Upper lobe of right lung (tissue), 1 donor: ENCODE measurements at regions not wholly inside any gene's neighbourhood (a gene's known extent, or its start where the extent isn't known, plus 50 kb on each side); places are given as distances from the start of the nearest gene placed in this dataset.

Source experiments
- ATAC-seq: fragments of 200-7000 bp; cut with Tn5 transposase; one replicate; pipeline ENCODE4 v1.9.1; 2020; ENCODE audit warnings: mild to moderate bottlenecking, moderate library complexity
- DNase-seq: peaks from one replicate; pipeline ENCODE4 v3.0.0-alpha.2; 2020
- H3K27ac ChIP-seq: fragments of 200-600 bp; one replicate; pipeline ENCODE4 v1.8.0; 2022
- H3K27me3 ChIP-seq: fragments of 200-600 bp; one replicate; pipeline ENCODE4 v1.8.0; 2022; ENCODE audit warnings: mild to moderate bottlenecking
- H3K36me3 ChIP-seq: fragments of 200-600 bp; one replicate; pipeline ENCODE4 v1.8.0; 2022
- H3K4me1 ChIP-seq: fragments of 200-600 bp; one replicate; pipeline ENCODE4 v1.8.0; 2022
- H3K4me3 ChIP-seq: fragments of 200-600 bp; one replicate; pipeline ENCODE4 v1.8.0; 2022; ENCODE audit warnings: mild to moderate bottlenecking
- H3K9me3 ChIP-seq: fragments of 200-600 bp; one replicate; pipeline ENCODE4 v1.8.0; 2022
- CTCF ChIP-seq: fragments of 200-600 bp; IDR thresholded peaks from one replicate; pipeline ENCODE4 v1.8.0; 2022; ENCODE audit warnings: antibody characterized with exemption
- intact Hi-C: fragments of 100-400 bp; cut with DNase I; formaldehyde crosslinking; loops from one replicate; pipeline ENCODE4 v1.11.0; 2022
- donor health status: DM: no; HTN: yes; CAD: no; lungs with severe emphysema.

- intact Hi-C loops = no loop called here
- Histone ChIP-seq H3K27ac (no peak overlapping the region), H3K4me1 (no peaks in the 10 kb centered on the region), H3K4me3 (no peak overlapping the region), H3K36me3 (no peaks in the 10 kb centered on the region), H3K27me3 (no peaks in the 10 kb centered on the region), H3K9me3 (no peaks in the 10 kb centered on the region)
- DNase-seq (no peak), ATAC-seq (no peak)
- no peak for TF ChIP-seq CTCF
Observed at GRCh38 chr2:116645155-116645554, 1169.3 kb upstream of the DDX18 start.

- Histone ChIP-seq H3K9me3 (no peaks in the 10 kb centered on the region), H3K27me3 (no peaks in the 10 kb centered on the region), H3K27ac (no peak overlapping the region), H3K4me3 (no peak overlapping the region), H3K36me3 (no peaks in the 10 kb centered on the region), H3K4me1 (no peaks in the 10 kb centered on the region)
- no peak for DNase-seq
- TF ChIP-seq CTCF = no peak
- intact Hi-C loops = no loop called here
- ATAC-seq = no peak
Observed at GRCh38 chr2:116668691-116669090, 1145.8 kb upstream of the DDX18 start.

GRCh38 chr2:116669782-116670181, 1144.7 kb upstream of the DDX18 start:
- TF ChIP-seq CTCF = no peak
- no peaks in the 10 kb centered on the region for H3K27me3 ChIP-seq
- intact Hi-C loops = no loop called here

GRCh38 chr2:116674188-116674587, 1140.3 kb upstream of the DDX18 start:
- intact Hi-C loops = no loop called here
- no peak for DNase-seq
- Histone ChIP-seq H3K4me3 (no peak overlapping the region), H3K27me3 (no peaks in the 10 kb centered on the region), H3K9me3 (no peaks in the 10 kb centered on the region), H3K36me3 (no peaks in the 10 kb centered on the region), H3K4me1 (no peaks in the 10 kb centered on the region), H3K27ac (no peak overlapping the region)
- no peak for TF ChIP-seq CTCF
- ATAC-seq = no peak

More at GRCh38 chr2:116669782-116670181, 1144.7 kb upstream of the DDX18 start:
- DNase-seq = no peak
- Histone ChIP-seq H3K9me3 (no peaks in the 10 kb centered on the region), H3K36me3 (no peaks in the 10 kb centered on the region), H3K4me3 (no peak overlapping the region), H3K27ac (no peak overlapping the region), H3K4me1 (no peaks in the 10 kb centered on the region)
- no peak for ATAC-seq

GRCh38 chr2:116676776-116677175, 1137.7 kb upstream of the DDX18 start:
- Histone ChIP-seq H3K27ac (no peak overlapping the region), H3K36me3 (no peaks in the 10 kb centered on the region), H3K27me3 (no peaks in the 10 kb centered on the region), H3K4me3 (no peak overlapping the region), H3K9me3 (no peaks in the 10 kb centered on the region), H3K4me1 (no peaks in the 10 kb centered on the region)
- no peak for ATAC-seq
- DNase-seq = no peak
- intact Hi-C loops = no loop called here
- TF ChIP-seq CTCF = no peak

- no peak for TF ChIP-seq CTCF
- intact Hi-C loops = no loop called here
Observed at GRCh38 chr2:116680256-116680936, 1134.1 kb upstream of the DDX18 start.

More at GRCh38 chr2:116680256-116680936, 1134.1 kb upstream of the DDX18 start:
- H3K4me1 ChIP-seq = no peaks in the 10 kb centered on the region
- H3K27me3 ChIP-seq = no peaks in the 10 kb centered on the region
- no peak overlapping the region for H3K4me3 ChIP-seq
- no peak for DNase-seq
- H3K36me3 ChIP-seq = no peaks in the 10 kb centered on the region
- H3K27ac ChIP-seq = no peak overlapping the region
- no peaks in the 10 kb centered on the region for H3K9me3 ChIP-seq
- no peak for ATAC-seq
